Effector CD8-positive, alpha-beta T cell (primary cell): ENCODE measurements at regions not wholly inside any gene's neighbourhood (a gene's known extent, or its start where the extent isn't known, plus 50 kb on each side); places are given as distances from the start of the nearest gene placed in this dataset.
"Not testable (repeated sequence)": the region's sequence is repeated elsewhere in the genome, so short reads cannot be mapped to it uniquely, and the experiment has no call there.

Experiments used
- DNase-seq: peaks from one replicate; lab custom pipeline; 2025; lab: John Stamatoyannopoulos, UW

GRCh38 chr5:82952326-82952725, 124.9 kb downstream of the TMEM167A start:
- no peak for DNase-seq

- DNase-seq: not testable (repeated sequence)
Measured at GRCh38 chr5:82944267-82944666, 132.9 kb downstream of the TMEM167A start.

- DNase-seq: no peak
Measured at GRCh38 chr5:82942083-82942881, 134.9 kb downstream of the TMEM167A start.

GRCh38 chr5:82938901-82939725, 138.1 kb downstream of the TMEM167A start:
- no peak for DNase-seq

GRCh38 chr5:82932473-82933220, 144.5 kb downstream of the TMEM167A start:
- not testable (repeated sequence) for DNase-seq

- no peak for DNase-seq
Measured at GRCh38 chr5:82931110-82931509, 146.1 kb downstream of the TMEM167A start.

GRCh38 chr5:82925061-82925411, 152.2 kb downstream of the TMEM167A start:
- DNase-seq: no peak

- no peak for DNase-seq
Measured at GRCh38 chr5:82924226-82925060, 152.8 kb downstream of the TMEM167A start.

GRCh38 chr5:82922086-82922734, 155.0 kb downstream of the TMEM167A start:
- DNase-seq: no peak

- DNase-seq: no peak
Measured at GRCh38 chr5:82918311-82919031, 158.7 kb downstream of the TMEM167A start.

GRCh38 chr5:82917584-82917983, 159.6 kb downstream of the TMEM167A start:
- DNase-seq: no peak

GRCh38 chr5:82913971-82914370, 163.2 kb downstream of the TMEM167A start:
- no peak for DNase-seq

GRCh38 chr5:82912462-82912861, 164.7 kb downstream of the TMEM167A start:
- DNase-seq: no peak

- DNase-seq: no peak
Measured at GRCh38 chr5:82911910-82912309, 165.3 kb downstream of the TMEM167A start.

- DNase-seq: no peak
Measured at GRCh38 chr5:82910905-82911304, 166.3 kb downstream of the TMEM167A start.

- DNase-seq: no peak
Measured at GRCh38 chr5:82910491-82910890, 166.7 kb downstream of the TMEM167A start.

- no peak for DNase-seq
Measured at GRCh38 chr5:82909771-82910170, 167.4 kb downstream of the TMEM167A start.

- DNase-seq: no peak
Measured at GRCh38 chr5:82905986-82906385, 171.2 kb downstream of the TMEM167A start.

- no peak for DNase-seq
Measured at GRCh38 chr5:82901281-82901888, 175.8 kb downstream of the TMEM167A start.

- DNase-seq: no peak
Measured at GRCh38 chr5:82894716-82895115, 182.5 kb downstream of the TMEM167A start.
